Keratinocyte (primary cell): ENCODE measurements at regions not wholly inside any gene's neighbourhood (a gene's known extent, or its start where the extent isn't known, plus 50 kb on each side); places are given as distances from the start of the nearest gene placed in this dataset.

Experiments used
- DNase-seq: peaks from one replicate; pipeline ENCODE4 v3.0.0-alpha.2; 2011; ENCODE audit warnings: low read depth, missing footprints, low spot score
- FAIRE-seq: peaks from 2 replicates; lab custom pipeline; 2011; peaks lifted over from hg19 to GRCh38; lab: Jason Lieb, UNC
- H2AFZ ChIP-seq: 2 replicates; pipeline ENCODE4 v1.6.0; 2012; ENCODE audit warnings: low read length, control low read depth, inconsistent platforms; ENCODE audit not compliant: control insufficient read depth
- H3K27ac ChIP-seq: 2 replicates; pipeline ENCODE4 v1.5.1; 2011; ENCODE audit warnings: low read length; ENCODE audit not compliant: control insufficient read depth, insufficient read depth
- H3K27me3 ChIP-seq: 3 replicates; pipeline ENCODE4 v1.6.0; 2011; ENCODE audit warnings: low read length; ENCODE audit not compliant: control insufficient read depth, insufficient read depth; ENCODE audit errors: extremely low read depth
- H3K36me3 ChIP-seq, 2 experiments: 2 replicates in 1 of 2; 3 replicates in 1 of 2; pipeline ENCODE4 v1.5.1; 2011; ENCODE audit warnings: low read length in 2 of 2, mild to moderate bottlenecking in 1 of 2; ENCODE audit not compliant: control insufficient read depth in 2 of 2, insufficient read depth in 2 of 2; ENCODE audit errors: extremely low read depth in 1 of 2
- H3K4me1 ChIP-seq: 3 replicates; pipeline ENCODE4 v1.5.1; 2011; ENCODE audit warnings: low read length; ENCODE audit not compliant: control insufficient read depth, insufficient read depth; ENCODE audit errors: extremely low read depth
- H3K4me2 ChIP-seq: 3 replicates; pipeline ENCODE4 v1.6.0; 2011; ENCODE audit warnings: low read depth, low read length; ENCODE audit not compliant: control insufficient read depth, insufficient read depth; ENCODE audit errors: extremely low read depth
- H3K4me3 ChIP-seq, 3 experiments: fragments of 200-600 bp in 1 of 3; sonication (generic) in 1 of 3; 2 replicates in 2 of 3; 3 replicates in 1 of 3; pipeline ENCODE4 v1.5.1; 2011 to 2016; ENCODE audit warnings: low read length in 3 of 3, mild to moderate bottlenecking in 3 of 3, control low read depth in 2 of 3, inconsistent platforms in 1 of 3, low read depth in 1 of 3, mixed read lengths in 1 of 3, mixed run types in 1 of 3, moderate library complexity in 1 of 3; ENCODE audit not compliant: control insufficient read depth in 2 of 3, insufficient read depth in 2 of 3; ENCODE audit errors: extremely low read depth in 1 of 3
- H3K79me2 ChIP-seq: 2 replicates; pipeline ENCODE4 v1.6.0; 2012; ENCODE audit warnings: low read length; ENCODE audit not compliant: control insufficient read depth, insufficient read depth
- H3K9ac ChIP-seq: 3 replicates; pipeline ENCODE4 v1.6.0; 2011; ENCODE audit warnings: low read length; ENCODE audit not compliant: control insufficient read depth, insufficient read depth; ENCODE audit errors: extremely low read depth
- H3K9me1 ChIP-seq: 3 replicates; pipeline ENCODE4 v1.6.0; 2011; ENCODE audit warnings: low read length; ENCODE audit not compliant: control insufficient read depth, insufficient read depth; ENCODE audit errors: extremely low read depth
- H3K9me3 ChIP-seq: 2 replicates; pipeline ENCODE4 v1.5.1; 2012; ENCODE audit warnings: low read depth, low read length; ENCODE audit not compliant: control insufficient read depth
- H4K20me1 ChIP-seq: 3 replicates; pipeline ENCODE4 v1.6.0; 2011; ENCODE audit warnings: low read length; ENCODE audit not compliant: control insufficient read depth, insufficient read depth; ENCODE audit errors: extremely low read depth
- CTCF ChIP-seq, 3 experiments: IDR thresholded peaks in 1 of 3; conservative IDR thresholded peaks in 1 of 3; optimal IDR thresholded peaks in 1 of 3; 2 replicates in 2 of 3; 3 replicates in 1 of 3; pipeline versions ENCODE3 to v1.5.1; 2011; ENCODE audit warnings: low read length in 3 of 3, mild to moderate bottlenecking in 3 of 3, moderate library complexity in 2 of 3, control low read depth in 1 of 3, inconsistent platforms in 1 of 3; ENCODE audit not compliant: insufficient read depth in 2 of 3; ENCODE audit errors: extremely low read depth in 1 of 3
- EZH2 ChIP-seq: IDR thresholded peaks from one replicate; pipeline ENCODE4 v1.6.1; 2012; ENCODE audit warnings: inconsistent platforms, mild to moderate bottlenecking, low read length, moderate library complexity
- dilution Hi-C: fragments of 300-500 bp; cut with MboI; formaldehyde crosslinking; loops from one replicate; pipeline ENCODE4 v1.7.0; 2020; ENCODE audit warnings: low sequenced_read_pairs; ENCODE audit not compliant: extremely low pct_ligation_motif_present

DNA sequence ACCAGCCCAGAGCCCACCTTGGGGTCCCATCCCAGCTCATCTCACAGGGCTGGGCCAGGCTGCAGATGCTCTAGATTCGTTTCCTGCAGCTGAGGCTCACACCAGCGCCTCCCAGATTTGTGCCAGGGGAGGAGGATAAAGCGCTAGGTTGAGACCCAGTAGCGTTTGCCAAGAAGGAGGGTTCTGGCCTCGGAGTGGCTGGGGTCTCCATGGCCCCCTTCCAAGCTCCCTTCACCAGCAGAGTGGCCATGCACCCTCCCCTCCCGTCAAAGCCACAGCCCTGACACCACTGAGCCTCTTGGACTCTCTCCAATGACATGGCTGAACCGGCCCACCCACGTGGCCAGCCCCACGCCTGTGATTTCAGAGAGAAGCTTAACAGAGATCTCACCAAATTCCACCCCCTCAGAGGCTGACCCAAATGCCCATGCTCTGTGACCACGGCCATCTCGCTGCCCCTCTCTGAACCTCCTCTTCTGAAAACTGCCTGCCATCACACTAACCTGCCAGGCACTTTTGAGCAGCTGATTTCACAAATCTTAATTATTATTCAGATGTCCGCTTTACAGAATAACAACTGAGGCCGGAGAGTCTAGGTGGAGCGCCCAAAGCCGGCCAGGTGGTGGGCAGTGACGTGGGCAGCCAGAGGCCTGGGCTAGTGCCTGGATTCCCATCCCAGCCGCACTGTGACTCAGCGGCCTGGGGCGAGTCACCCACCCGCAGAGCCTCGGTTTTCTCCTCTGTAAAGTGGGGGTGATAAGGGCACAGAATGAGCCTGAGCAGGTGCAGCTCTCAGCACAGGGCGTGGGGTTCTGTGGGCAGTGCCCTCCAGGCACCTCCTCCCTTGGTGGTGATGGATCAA lies 155.7 kb downstream of the C9orf50 start:
- Histone ChIP-seq H2AFZ (no peak overlapping the region), H4K20me1 (no peaks in the 10 kb centered on the region), H3K9me3 (no peaks in the 10 kb centered on the region), H3K27ac (no peak overlapping the region), H3K27me3 (no peaks in the 10 kb centered on the region), H3K79me2 (no peaks in the 10 kb centered on the region), H3K4me2 (peak overlapping the region; percentile 1), H3K4me3 (no peak overlapping the region), H3K36me3 (no peaks in the 10 kb centered on the region), H3K9me1 (no peaks in the 10 kb centered on the region), H3K9ac (no peak overlapping the region), H3K4me1 (peaks cover 21% of the 10 kb centered on the region)
- TF ChIP-seq EZH2 (no peak), CTCF (optimal IDR thresholded peaks at IDR 0.05 in 1 of 3, IDR thresholded peaks at IDR 0.05 in 1 of 3, conservative IDR thresholded peaks at IDR 0.05 in 1 of 3; ENCODE audit: extremely low read depth in 1 of 3, insufficient read depth in 2 of 3, low read length in 3 of 3) (no peak)
- dilution Hi-C loops = no loop called here
- DNase-seq = no peak
- FAIRE-seq = no peak

DNA sequence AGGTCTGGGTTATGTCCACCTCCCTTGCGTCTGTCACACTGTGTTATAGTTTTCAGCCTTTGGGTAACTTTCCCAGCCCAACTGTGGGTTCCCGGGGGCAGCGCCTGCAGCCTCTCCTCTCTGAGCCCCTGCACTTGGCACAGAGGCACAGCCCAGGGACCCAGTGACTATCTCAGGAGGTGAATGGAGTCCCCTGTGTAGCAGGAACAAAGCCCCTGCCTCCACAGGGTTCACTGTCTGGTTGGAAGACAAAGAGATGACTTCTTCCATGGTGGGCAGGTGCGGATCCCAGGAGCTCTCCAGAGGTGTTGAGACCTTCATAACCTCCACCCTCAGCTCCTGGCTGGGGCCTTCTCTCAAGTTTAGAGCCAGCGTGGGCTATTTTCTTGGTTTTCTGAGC lies 156.9 kb downstream of the C9orf50 start:
- Histone ChIP-seq H3K36me3 (no peaks in the 10 kb centered on the region), H3K27ac (no peak overlapping the region), H3K9me3 (no peaks in the 10 kb centered on the region), H4K20me1 (no peaks in the 10 kb centered on the region), H3K4me1 (peaks cover 26% of the 10 kb centered on the region), H2AFZ (no peak overlapping the region), H3K4me3 (no peak overlapping the region), H3K4me2 (no peak overlapping the region), H3K27me3 (peaks cover 4% of the 10 kb centered on the region), H3K79me2 (no peaks in the 10 kb centered on the region), H3K9me1 (no peaks in the 10 kb centered on the region), H3K9ac (no peak overlapping the region)
- dilution Hi-C loops = no loop called here
- FAIRE-seq = no peak
- TF ChIP-seq EZH2 (no peak), CTCF (optimal IDR thresholded peaks at IDR 0.05 in 1 of 3, IDR thresholded peaks at IDR 0.05 in 1 of 3, conservative IDR thresholded peaks at IDR 0.05 in 1 of 3; ENCODE audit: extremely low read depth in 1 of 3, insufficient read depth in 2 of 3, low read length in 3 of 3) (no peak)
- DNase-seq = no peak
